ENCODE measurements at regions not wholly inside any gene's neighbourhood (a gene's known extent, or its start where the extent isn't known, plus 50 kb on each side); places are given as distances from the start of the nearest gene placed in this dataset.

DNA sequence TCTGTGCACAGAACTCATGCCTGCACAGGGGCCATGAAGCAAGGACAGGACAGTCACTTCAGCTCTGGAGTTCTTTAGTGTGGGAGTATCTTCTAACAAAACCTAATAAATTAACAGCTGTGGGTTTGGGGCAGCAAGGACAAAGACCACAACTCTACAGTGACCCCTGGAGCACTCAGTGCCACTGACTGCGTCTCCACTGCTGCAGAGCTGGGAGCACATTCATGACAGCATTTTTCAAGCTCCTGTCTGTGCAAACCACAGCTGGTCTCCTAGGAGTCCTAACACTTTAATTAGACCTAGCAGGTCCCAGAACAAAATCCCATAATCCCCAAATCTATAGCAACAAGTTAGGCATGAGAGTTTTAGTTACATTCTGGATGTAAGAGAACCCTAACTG, 76.5 kb downstream of the RTL9 start:
- H3K9me3 ChIP-seq (ENCODE audit: control insufficient read depth, low read length): no peaks in the 10 kb centered on the region
- H3K9ac ChIP-seq (ENCODE audit: low read length): no peak overlapping the region
- DNase-seq (ENCODE audit: low read depth): no peak
- peaks cover 5% of the 10 kb centered on the region for H3K4me1 ChIP-seq (ENCODE audit: control insufficient read depth, insufficient read depth, low read length)
- no peak overlapping the region for H3K4me3 ChIP-seq (ENCODE audit: low read length)
- H3K36me3 ChIP-seq (ENCODE audit: control insufficient read depth, insufficient read depth, low read length, severe bottlenecking): no peaks in the 10 kb centered on the region
- H3K27me3 ChIP-seq (replicated peaks; ENCODE audit: control insufficient read depth, insufficient read depth, low read length): peaks cover 32% of the 10 kb centered on the region

- H3K27me3 ChIP-seq (replicated peaks; ENCODE audit: control insufficient read depth, insufficient read depth, low read length): peaks cover 34% of the 10 kb centered on the region
- H3K4me1 ChIP-seq (ENCODE audit: control insufficient read depth, insufficient read depth, low read length): peaks cover 5% of the 10 kb centered on the region
- no peaks in the 10 kb centered on the region for H3K36me3 ChIP-seq (ENCODE audit: control insufficient read depth, insufficient read depth, low read length, severe bottlenecking)
- H3K9ac ChIP-seq (ENCODE audit: low read length): no peak overlapping the region
- no peak for DNase-seq (ENCODE audit: low read depth)
- H3K4me3 ChIP-seq (ENCODE audit: low read length): no peak overlapping the region
- H3K9me3 ChIP-seq (ENCODE audit: control insufficient read depth, low read length): no peaks in the 10 kb centered on the region
These were observed 77.9 kb downstream of the RTL9 start for GRCh38 chrX:110436523-110436922.

GRCh38 chrX:110437686-110438085, 79.0 kb downstream of the RTL9 start:
- Histone ChIP-seq H3K9me3 (ENCODE audit: control insufficient read depth, low read length) (no peaks in the 10 kb centered on the region), H3K4me1 (ENCODE audit: control insufficient read depth, insufficient read depth, low read length) (no peaks in the 10 kb centered on the region), H3K36me3 (ENCODE audit: control insufficient read depth, insufficient read depth, low read length, severe bottlenecking) (no peaks in the 10 kb centered on the region), H3K27me3 (replicated peaks; ENCODE audit: control insufficient read depth, insufficient read depth, low read length) (peaks cover 40% of the 10 kb centered on the region), H3K4me3 (ENCODE audit: low read length) (no peak overlapping the region), H3K9ac (ENCODE audit: low read length) (no peak overlapping the region)
- no peak for DNase-seq (ENCODE audit: low read depth)

DNA sequence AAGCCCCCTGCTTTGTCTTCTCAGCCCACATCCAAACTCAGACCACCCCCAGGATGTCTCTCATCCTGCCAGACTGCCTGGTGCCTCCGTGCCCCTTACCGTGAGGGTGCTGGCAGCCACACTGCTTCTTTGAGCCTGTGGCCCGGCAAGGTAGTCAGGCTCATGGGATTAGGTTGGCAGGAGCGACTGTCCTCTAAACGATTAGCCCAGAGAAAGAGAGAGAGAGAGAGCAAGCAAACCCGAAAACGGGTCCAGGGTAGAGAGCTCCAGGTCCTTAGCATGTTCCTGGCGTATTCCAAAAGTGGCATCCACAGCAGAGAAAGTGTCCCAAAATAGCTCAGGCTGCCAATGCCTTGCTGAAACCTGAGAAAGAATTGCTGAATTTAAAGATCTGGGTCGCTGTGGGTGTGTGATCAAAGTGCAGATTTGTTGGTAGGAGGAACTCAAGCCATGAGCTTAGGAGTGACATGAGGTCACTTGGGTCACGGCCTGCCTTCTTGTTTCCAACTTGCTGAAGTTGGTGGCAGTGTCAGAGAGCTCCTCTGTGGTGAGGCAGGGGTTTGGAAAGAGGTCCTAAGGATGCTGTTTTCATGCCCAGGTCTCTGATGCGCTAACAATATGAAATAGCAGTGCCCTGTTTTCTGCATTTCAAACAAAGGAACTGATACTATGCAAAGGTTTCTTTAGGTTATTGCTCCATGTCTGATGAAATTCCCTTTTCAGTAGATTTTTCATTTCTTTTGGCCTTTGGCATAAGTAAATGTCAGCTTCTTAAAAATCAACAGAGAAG, 81.6 kb downstream of the RTL9 start:
- H3K36me3 ChIP-seq (ENCODE audit: control insufficient read depth, insufficient read depth, low read length, severe bottlenecking): no peaks in the 10 kb centered on the region
- no peaks in the 10 kb centered on the region for H3K4me1 ChIP-seq (ENCODE audit: control insufficient read depth, insufficient read depth, low read length)
- no peaks in the 10 kb centered on the region for H3K9me3 ChIP-seq (ENCODE audit: control insufficient read depth, low read length)
- no peak for DNase-seq (ENCODE audit: low read depth)
- peaks cover 42% of the 10 kb centered on the region for H3K27me3 ChIP-seq (replicated peaks; ENCODE audit: control insufficient read depth, insufficient read depth, low read length)
- no peak overlapping the region for H3K4me3 ChIP-seq (ENCODE audit: low read length)
- no peak overlapping the region for H3K9ac ChIP-seq (ENCODE audit: low read length)

- no peak overlapping the region for H3K9ac ChIP-seq (ENCODE audit: low read length)
- H3K27me3 ChIP-seq (replicated peaks; ENCODE audit: control insufficient read depth, insufficient read depth, low read length): peaks cover 47% of the 10 kb centered on the region
- DNase-seq (ENCODE audit: low read depth): no peak
- H3K4me1 ChIP-seq (ENCODE audit: control insufficient read depth, insufficient read depth, low read length): peaks cover 6% of the 10 kb centered on the region
- H3K9me3 ChIP-seq (ENCODE audit: control insufficient read depth, low read length): no peaks in the 10 kb centered on the region
- H3K36me3 ChIP-seq (ENCODE audit: control insufficient read depth, insufficient read depth, low read length, severe bottlenecking): no peaks in the 10 kb centered on the region
- H3K4me3 ChIP-seq (ENCODE audit: low read length): no peak overlapping the region
These were observed 84.0 kb downstream of the RTL9 start for GRCh38 chrX:110442635-110443034.

- no peak overlapping the region for H3K4me3 ChIP-seq (ENCODE audit: low read length)
- DNase-seq (ENCODE audit: low read depth): no peak
- no peaks in the 10 kb centered on the region for H3K36me3 ChIP-seq (ENCODE audit: control insufficient read depth, insufficient read depth, low read length, severe bottlenecking)
- H3K9ac ChIP-seq (ENCODE audit: low read length): no peak overlapping the region
- no peaks in the 10 kb centered on the region for H3K9me3 ChIP-seq (ENCODE audit: control insufficient read depth, low read length)
- H3K27me3 ChIP-seq (replicated peaks; ENCODE audit: control insufficient read depth, insufficient read depth, low read length): peaks cover 54% of the 10 kb centered on the region
- H3K4me1 ChIP-seq (ENCODE audit: control insufficient read depth, insufficient read depth, low read length): peaks cover 6% of the 10 kb centered on the region
These were observed 86.3 kb downstream of the RTL9 start for GRCh38 chrX:110444996-110445395.

GRCh38 chrX:110448459-110448858, 89.8 kb downstream of the RTL9 start:
- DNase-seq (ENCODE audit: low read depth): no peak
- Histone ChIP-seq H3K9me3 (ENCODE audit: control insufficient read depth, low read length) (no peaks in the 10 kb centered on the region), H3K4me3 (ENCODE audit: low read length) (no peak overlapping the region), H3K9ac (ENCODE audit: low read length) (no peak overlapping the region), H3K4me1 (ENCODE audit: control insufficient read depth, insufficient read depth, low read length) (peaks cover 8% of the 10 kb centered on the region), H3K36me3 (ENCODE audit: control insufficient read depth, insufficient read depth, low read length, severe bottlenecking) (no peaks in the 10 kb centered on the region), H3K27me3 (replicated peaks; ENCODE audit: control insufficient read depth, insufficient read depth, low read length) (peaks cover 27% of the 10 kb centered on the region)

GRCh38 chrX:110449312-110449711, 90.7 kb downstream of the RTL9 start:
- Histone ChIP-seq H3K27me3 (replicated peaks; ENCODE audit: control insufficient read depth, insufficient read depth, low read length) (peaks cover 27% of the 10 kb centered on the region), H3K9ac (ENCODE audit: low read length) (no peak overlapping the region), H3K4me1 (ENCODE audit: control insufficient read depth, insufficient read depth, low read length) (peaks cover 8% of the 10 kb centered on the region), H3K9me3 (ENCODE audit: control insufficient read depth, low read length) (no peaks in the 10 kb centered on the region), H3K4me3 (ENCODE audit: low read length) (no peak overlapping the region), H3K36me3 (ENCODE audit: control insufficient read depth, insufficient read depth, low read length, severe bottlenecking) (no peaks in the 10 kb centered on the region)
- no peak for DNase-seq (ENCODE audit: low read depth)

GRCh38 chrX:110450050-110450449, 91.4 kb downstream of the RTL9 start:
- peak; percentile 86 for DNase-seq (ENCODE audit: low read depth)
- no peaks in the 10 kb centered on the region for H3K9me3 ChIP-seq (ENCODE audit: control insufficient read depth, low read length)
- H3K9ac ChIP-seq (ENCODE audit: low read length): no peak overlapping the region
- no peaks in the 10 kb centered on the region for H3K36me3 ChIP-seq (ENCODE audit: control insufficient read depth, insufficient read depth, low read length, severe bottlenecking)
- H3K4me1 ChIP-seq (ENCODE audit: control insufficient read depth, insufficient read depth, low read length): peaks cover 8% of the 10 kb centered on the region
- peaks cover 29% of the 10 kb centered on the region for H3K27me3 ChIP-seq (replicated peaks; ENCODE audit: control insufficient read depth, insufficient read depth, low read length)
- no peak overlapping the region for H3K4me3 ChIP-seq (ENCODE audit: low read length)

- H3K27me3 ChIP-seq (replicated peaks; ENCODE audit: control insufficient read depth, insufficient read depth, low read length): peaks cover 37% of the 10 kb centered on the region
- H3K4me1 ChIP-seq (ENCODE audit: control insufficient read depth, insufficient read depth, low read length): peaks cover 3% of the 10 kb centered on the region
- H3K4me3 ChIP-seq (ENCODE audit: low read length): no peak overlapping the region
- no peaks in the 10 kb centered on the region for H3K36me3 ChIP-seq (ENCODE audit: control insufficient read depth, insufficient read depth, low read length, severe bottlenecking)
- no peaks in the 10 kb centered on the region for H3K9me3 ChIP-seq (ENCODE audit: control insufficient read depth, low read length)
- no peak for DNase-seq (ENCODE audit: low read depth)
- H3K9ac ChIP-seq (ENCODE audit: low read length): no peak overlapping the region
These were observed 95.7 kb downstream of the RTL9 start for GRCh38 chrX:110454336-110454735.

DNA sequence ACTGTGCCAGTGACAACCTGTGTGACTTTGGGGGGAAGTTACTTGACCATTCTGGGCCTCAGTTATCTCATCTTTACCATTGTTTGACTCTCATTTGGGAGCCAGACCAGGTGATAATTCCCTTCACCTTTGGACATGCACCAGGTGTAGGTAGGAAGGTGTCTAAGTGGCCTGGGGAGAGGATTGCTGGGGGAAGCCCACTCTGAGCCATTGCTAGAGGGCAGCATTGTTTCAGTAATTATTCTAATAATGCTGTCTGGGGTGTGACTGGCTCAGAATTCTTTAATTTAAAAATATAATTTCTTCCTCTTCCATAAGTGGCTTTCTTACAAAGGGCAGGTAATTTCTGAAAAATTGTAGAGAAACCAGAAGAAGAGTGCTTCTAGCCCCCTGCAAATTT, 104.3 kb downstream of the RTL9 start:
- no peak for DNase-seq (ENCODE audit: low read depth)
- H3K9ac ChIP-seq (ENCODE audit: low read length): no peak overlapping the region
- no peaks in the 10 kb centered on the region for H3K36me3 ChIP-seq (ENCODE audit: control insufficient read depth, insufficient read depth, low read length, severe bottlenecking)
- H3K4me3 ChIP-seq (ENCODE audit: low read length): no peak overlapping the region
- no peaks in the 10 kb centered on the region for H3K4me1 ChIP-seq (ENCODE audit: control insufficient read depth, insufficient read depth, low read length)
- H3K27me3 ChIP-seq (replicated peaks; ENCODE audit: control insufficient read depth, insufficient read depth, low read length): peaks cover 38% of the 10 kb centered on the region
- H3K9me3 ChIP-seq (ENCODE audit: control insufficient read depth, low read length): no peaks in the 10 kb centered on the region

DNA sequence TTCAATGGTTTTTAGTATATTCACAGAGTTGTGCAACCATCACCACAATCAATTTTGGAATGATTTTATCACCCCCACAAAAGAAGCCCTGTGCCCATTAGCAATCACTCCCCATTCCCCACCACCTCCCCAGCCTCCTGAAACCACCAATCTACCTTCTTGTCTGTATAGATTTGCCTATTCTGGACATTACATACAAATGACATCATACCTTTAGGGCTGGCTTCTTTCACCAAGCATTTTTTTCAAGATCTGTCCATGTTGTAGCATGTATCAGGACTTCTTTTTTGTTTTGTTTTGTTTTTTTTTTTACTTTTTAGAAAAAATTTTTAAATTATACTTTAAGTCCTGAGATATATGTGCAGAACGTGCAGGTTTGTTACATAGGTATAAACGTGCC, 108.1 kb downstream of the RTL9 start:
- Histone ChIP-seq H3K36me3 (ENCODE audit: control insufficient read depth, insufficient read depth, low read length, severe bottlenecking) (no peaks in the 10 kb centered on the region), H3K4me1 (ENCODE audit: control insufficient read depth, insufficient read depth, low read length) (no peaks in the 10 kb centered on the region), H3K4me3 (ENCODE audit: low read length) (no peak overlapping the region), H3K27me3 (replicated peaks; ENCODE audit: control insufficient read depth, insufficient read depth, low read length) (peaks cover 14% of the 10 kb centered on the region), H3K9ac (ENCODE audit: low read length) (no peak overlapping the region), H3K9me3 (ENCODE audit: control insufficient read depth, low read length) (no peaks in the 10 kb centered on the region)
- DNase-seq (ENCODE audit: low read depth): no peak
